ENCODE measurements at regions not wholly inside any gene's neighbourhood (a gene's known extent, or its start where the extent isn't known, plus 50 kb on each side); places are given as distances from the start of the nearest gene placed in this dataset.
"Not testable (repeated sequence)": the region's sequence is repeated elsewhere in the genome, so short reads cannot be mapped to it uniquely, and the experiment has no call there.

- Histone ChIP-seq H3K4me3 (no peak overlapping the region), H3K9me3 (replicated peaks) (peaks cover 15% of the 10 kb centered on the region), H3K27ac (replicated peaks) (no peak overlapping the region), H3K4me1 (no peaks in the 10 kb centered on the region), H3K36me3 (no peaks in the 10 kb centered on the region), H3K27me3 (ENCODE audit: low read depth) (no peaks in the 10 kb centered on the region)
- DNase-seq = no peak
- intact Hi-C loops (cut with micrococcal nuclease) = no loop called here
- TF ChIP-seq CTCF (IDR thresholded peaks at IDR 0.05; ENCODE audit: borderline replicate concordance) = no peak
Measured at GRCh38 chr7:91713669-91714068, 166.8 kb downstream of the MTERF1 start.

GRCh38 chr7:91717681-91718470 lies 162.6 kb downstream of the MTERF1 start:
- intact Hi-C loops (cut with micrococcal nuclease) = no loop called here
- H3K27me3 ChIP-seq (ENCODE audit: low read depth) = no peaks in the 10 kb centered on the region
- no peak for TF ChIP-seq CTCF (IDR thresholded peaks at IDR 0.05; ENCODE audit: borderline replicate concordance)
- DNase-seq = no peak
- no peaks in the 10 kb centered on the region for H3K36me3 ChIP-seq
- no peaks in the 10 kb centered on the region for H3K4me1 ChIP-seq
- H3K27ac ChIP-seq (replicated peaks) = no peak overlapping the region
- H3K4me3 ChIP-seq = no peak overlapping the region
- H3K9me3 ChIP-seq (replicated peaks) = peaks cover 16% of the 10 kb centered on the region

GRCh38 chr7:91719008-91719407 lies 161.5 kb downstream of the MTERF1 start:
- Histone ChIP-seq H3K27ac (replicated peaks) (no peak overlapping the region), H3K9me3 (replicated peaks) (peaks cover 28% of the 10 kb centered on the region), H3K27me3 (ENCODE audit: low read depth) (no peaks in the 10 kb centered on the region), H3K36me3 (no peaks in the 10 kb centered on the region), H3K4me3 (no peak overlapping the region), H3K4me1 (no peaks in the 10 kb centered on the region)
- TF ChIP-seq CTCF (IDR thresholded peaks at IDR 0.05; ENCODE audit: borderline replicate concordance) = no peak
- no peak for DNase-seq
- intact Hi-C loops (cut with micrococcal nuclease) = no loop called here

GRCh38 chr7:91720260-91720937 lies 160.1 kb downstream of the MTERF1 start:
- TF ChIP-seq CTCF (IDR thresholded peaks at IDR 0.05; ENCODE audit: borderline replicate concordance) = no peak
- no peak for DNase-seq
- intact Hi-C loops (cut with micrococcal nuclease) = no loop called here
- Histone ChIP-seq H3K9me3 (replicated peaks) (peaks cover 40% of the 10 kb centered on the region), H3K4me3 (no peak overlapping the region), H3K36me3 (no peaks in the 10 kb centered on the region), H3K27me3 (ENCODE audit: low read depth) (no peaks in the 10 kb centered on the region), H3K27ac (replicated peaks) (no peak overlapping the region), H3K4me1 (no peaks in the 10 kb centered on the region)

- no peaks in the 10 kb centered on the region for H3K36me3 ChIP-seq
- peaks cover 45% of the 10 kb centered on the region for H3K9me3 ChIP-seq (replicated peaks)
- H3K4me1 ChIP-seq = no peaks in the 10 kb centered on the region
- intact Hi-C loops (cut with micrococcal nuclease) = no loop called here
- H3K4me3 ChIP-seq = no peak overlapping the region
- TF ChIP-seq CTCF (IDR thresholded peaks at IDR 0.05; ENCODE audit: borderline replicate concordance) = no peak
- H3K27ac ChIP-seq (replicated peaks) = no peak overlapping the region
- no peaks in the 10 kb centered on the region for H3K27me3 ChIP-seq (ENCODE audit: low read depth)
- no peak for DNase-seq
Measured at GRCh38 chr7:91722831-91723230, 157.7 kb downstream of the MTERF1 start.

GRCh38 chr7:91729046-91729445 lies 151.5 kb downstream of the MTERF1 start:
- H3K36me3 ChIP-seq; intact Hi-C loops (cut with micrococcal nuclease); H3K27me3 ChIP-seq (ENCODE audit: low read depth); H3K4me3 ChIP-seq; H3K27ac ChIP-seq (replicated peaks); DNase-seq: not testable (repeated sequence)
- H3K4me1 ChIP-seq = peaks cover 11% of the 10 kb centered on the region
- peaks cover 16% of the 10 kb centered on the region for H3K9me3 ChIP-seq (replicated peaks)
